GM21529 (cell line): ENCODE measurements at regions not wholly inside any gene's neighbourhood (a gene's known extent, or its start where the extent isn't known, plus 50 kb on each side); places are given as distances from the start of the nearest gene placed in this dataset.
"Not testable (repeated sequence)": the region's sequence is repeated elsewhere in the genome, so short reads cannot be mapped to it uniquely, and the experiment has no call there.

Experiments
- ATAC-seq: cut with Tn5 transposase; IDR thresholded peaks from one replicate; pipeline ENCODE4 v1.9.1; 2021; ENCODE audit not compliant: unreplicated experiment

- ATAC-seq, result no peak
These were observed 1526.3 kb downstream of the BRD1 start for GRCh38 chr22:48301421-48301820.

- ATAC-seq, result no peak
These were observed 1526.8 kb downstream of the BRD1 start for GRCh38 chr22:48300877-48301276.

GRCh38 chr22:48299801-48300200, 1527.9 kb downstream of the BRD1 start:
- ATAC-seq, result no peak

DNA sequence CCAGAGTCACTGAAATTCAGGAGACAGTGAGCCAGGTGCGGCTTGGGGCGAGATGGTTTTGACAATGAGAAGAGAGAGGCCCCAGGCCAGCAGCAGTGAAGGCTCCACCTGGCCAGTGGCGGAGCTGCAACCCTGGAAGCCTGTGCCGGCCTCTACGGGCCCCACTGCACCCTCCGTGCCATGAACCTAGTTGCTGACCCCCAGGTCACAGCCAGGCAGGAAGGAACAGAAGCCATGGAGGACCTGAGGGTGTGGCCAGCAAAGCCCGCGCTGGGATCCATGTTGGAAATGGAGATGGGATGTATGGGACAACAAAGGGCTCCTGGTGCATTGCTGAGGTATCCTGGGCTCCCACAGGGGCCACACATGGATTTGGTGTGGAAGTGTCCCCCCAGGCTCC, 1528.5 kb downstream of the BRD1 start:
- no peak for ATAC-seq

GRCh38 chr22:48297296-48297695, 1530.4 kb downstream of the BRD1 start:
- ATAC-seq, result no peak

DNA sequence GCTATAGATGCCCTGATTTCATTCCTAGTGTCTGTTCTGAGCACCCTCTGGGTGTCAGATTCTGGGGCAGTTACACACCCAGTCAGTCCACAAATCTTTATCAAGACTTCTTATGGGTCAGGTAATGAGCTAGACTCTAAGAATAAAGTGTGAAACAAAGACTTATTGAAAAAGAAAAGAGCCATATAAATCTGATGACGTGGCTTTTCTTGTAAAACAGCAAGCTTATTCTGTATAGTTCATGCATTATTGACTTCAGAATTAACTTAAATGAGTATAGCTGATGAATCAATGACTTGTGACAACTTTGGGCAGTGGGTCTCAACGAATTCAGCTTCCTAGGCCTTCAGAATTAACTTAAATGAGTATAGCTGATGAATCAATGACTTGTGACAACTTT, 1527.5 kb downstream of the TBC1D22A start:
- ATAC-seq, result not testable (repeated sequence)

DNA sequence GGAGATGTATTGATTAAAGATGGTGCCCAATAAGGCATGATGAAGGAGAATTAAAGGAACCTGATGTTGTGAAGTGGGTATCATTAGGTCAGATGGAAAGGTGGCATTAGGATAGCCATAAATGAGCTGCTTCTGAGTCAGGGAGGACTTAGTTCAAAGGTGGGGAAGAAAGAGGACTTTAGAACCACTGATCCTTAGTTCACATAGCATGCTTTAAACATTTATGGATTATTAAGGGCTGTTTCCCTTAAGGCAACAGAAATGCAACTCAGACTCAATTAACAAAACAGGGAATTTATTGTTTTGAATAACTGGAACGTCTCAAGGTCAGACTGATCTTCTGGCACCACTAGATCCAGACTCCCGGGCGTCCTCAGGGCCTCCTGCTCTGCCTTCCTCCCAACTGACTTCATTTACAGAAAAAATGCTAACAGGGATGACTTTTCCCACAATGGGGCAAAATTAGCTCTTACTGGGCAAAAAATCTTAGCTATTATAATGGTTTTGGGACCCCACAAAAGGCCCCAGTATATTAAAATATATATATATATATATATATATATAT, 1526.0 kb downstream of the TBC1D22A start:
- no peak for ATAC-seq

DNA sequence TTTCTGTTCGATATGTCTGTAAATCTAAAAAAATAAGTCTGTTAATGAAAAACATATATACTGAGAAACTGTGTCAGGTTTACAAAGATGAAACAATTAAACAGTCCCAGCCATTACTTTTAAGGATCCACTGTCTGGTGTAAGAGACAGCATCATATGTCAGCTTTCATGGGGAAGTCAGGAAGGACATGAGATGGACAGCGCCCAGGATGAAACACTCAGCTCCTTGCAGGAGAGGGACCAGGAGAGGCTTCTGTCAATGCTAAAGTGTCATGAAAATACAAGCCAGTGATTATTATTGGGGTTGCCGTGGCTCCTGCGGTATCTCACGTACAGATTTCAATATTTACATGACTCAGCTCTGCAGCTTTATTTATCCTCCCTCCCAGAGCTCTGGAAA, 1524.6 kb downstream of the TBC1D22A start:
- no peak for ATAC-seq

GRCh38 chr22:48284671-48285070, 1522.2 kb downstream of the TBC1D22A start:
- ATAC-seq, result no peak

DNA sequence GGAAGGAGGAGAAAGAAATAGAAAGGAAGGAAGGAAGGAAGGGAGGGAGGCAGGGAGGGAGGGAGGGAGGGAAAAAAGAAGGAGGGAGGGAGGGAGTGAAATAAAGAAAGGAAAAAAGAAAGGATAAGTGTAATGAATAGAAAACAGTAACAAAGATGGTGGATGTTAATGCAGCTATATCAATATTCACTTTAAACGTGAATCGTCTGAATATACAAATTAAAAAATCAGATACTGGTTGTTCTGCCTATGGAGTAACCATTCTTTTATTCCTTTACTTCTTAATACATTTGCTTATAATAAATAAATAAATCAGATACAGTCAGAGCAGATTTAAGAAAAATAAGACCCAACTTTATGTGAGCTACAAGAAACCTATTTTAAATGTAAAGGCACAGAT, 1520.4 kb downstream of the TBC1D22A start:
- no peak for ATAC-seq

- no peak for ATAC-seq
These were observed 1517.0 kb downstream of the TBC1D22A start for GRCh38 chr22:48279461-48279756.

GRCh38 chr22:48278620-48279460, 1516.4 kb downstream of the TBC1D22A start:
- no peak for ATAC-seq

- ATAC-seq, result no peak
These were observed 1515.6 kb downstream of the TBC1D22A start for GRCh38 chr22:48277868-48278581.

- ATAC-seq, result no peak
These were observed 1514.8 kb downstream of the TBC1D22A start for GRCh38 chr22:48276994-48277867.

DNA sequence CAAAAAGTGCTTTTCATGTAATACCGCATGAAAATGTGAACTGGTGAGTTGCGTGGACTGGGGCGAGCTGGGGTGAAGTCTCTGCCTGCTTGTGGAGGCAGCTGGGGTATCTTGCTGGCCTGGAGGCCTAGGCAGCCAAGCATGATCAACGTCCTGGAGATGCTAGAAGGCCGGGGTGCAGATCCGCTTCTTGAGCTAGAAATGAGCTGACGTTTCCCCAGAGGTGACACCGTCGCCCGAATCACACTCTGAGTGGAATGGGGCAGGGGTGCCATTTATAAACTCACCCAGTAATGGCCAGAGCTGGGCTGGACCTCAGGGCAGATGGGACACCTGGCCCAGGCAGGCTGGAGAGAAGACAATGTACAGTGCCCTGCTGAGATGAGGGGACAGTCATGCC, 1513.0 kb downstream of the TBC1D22A start:
- no peak for ATAC-seq

- no peak for ATAC-seq
These were observed 1508.3 kb downstream of the TBC1D22A start for GRCh38 chr22:48270731-48271130.

GRCh38 chr22:48268771-48269552, 1506.5 kb downstream of the TBC1D22A start:
- no peak for ATAC-seq

DNA sequence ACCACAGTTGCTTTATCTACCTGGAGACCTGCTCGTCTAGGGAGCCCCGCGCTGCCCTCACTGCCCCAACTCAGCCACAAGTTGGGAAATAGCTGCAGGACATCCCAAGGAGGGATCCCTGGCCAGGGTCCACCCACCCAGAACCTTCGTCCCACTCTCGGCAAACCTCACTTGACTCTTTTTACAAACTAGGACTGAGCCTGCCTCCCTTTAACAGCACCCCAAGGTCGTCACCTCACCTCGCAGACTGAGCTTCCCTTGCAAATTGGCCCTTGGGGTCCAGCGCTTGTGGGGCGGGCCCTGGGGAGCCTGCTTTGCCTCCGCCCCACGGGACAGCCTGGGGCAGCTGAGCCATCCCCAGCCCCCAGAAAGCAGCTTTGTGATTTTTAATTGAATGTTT, 1505.8 kb downstream of the TBC1D22A start:
- no peak for ATAC-seq

GRCh38 chr22:48267681-48268080, 1505.2 kb downstream of the TBC1D22A start:
- ATAC-seq, result no peak

DNA sequence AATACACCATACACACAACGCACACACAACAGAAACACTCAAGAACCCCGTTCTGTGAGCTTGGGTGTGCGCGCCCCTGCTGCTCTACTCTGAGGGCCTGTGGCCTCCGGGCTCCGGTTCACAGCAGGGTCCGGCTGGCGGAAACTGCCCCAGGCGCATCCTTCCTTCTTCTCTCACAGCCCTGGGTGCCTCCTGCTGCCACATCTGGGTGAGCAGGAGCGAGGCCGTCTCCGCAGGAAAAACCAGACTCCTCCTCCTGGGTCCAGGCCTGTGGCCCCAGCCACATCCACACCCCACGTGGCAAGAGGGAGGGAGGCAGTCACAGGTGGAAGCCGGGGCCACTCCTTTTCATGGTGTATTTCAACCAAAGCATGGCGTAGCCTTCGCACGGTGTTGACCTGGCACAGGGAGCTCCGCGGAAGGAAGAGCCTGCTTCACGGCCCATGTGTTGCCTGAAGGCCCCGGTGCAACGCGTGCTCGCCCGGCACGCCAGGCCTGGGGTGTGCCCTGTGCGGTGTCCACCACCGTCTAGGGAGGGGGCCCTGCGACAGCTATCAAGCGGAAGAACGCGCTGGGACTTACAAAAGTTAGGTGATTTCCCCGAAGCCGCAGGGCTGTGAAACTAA, 1502.7 kb downstream of the TBC1D22A start:
- no peak for ATAC-seq
